B cell (primary cell): ENCODE measurements at regions not wholly inside any gene's neighbourhood (a gene's known extent, or its start where the extent isn't known, plus 50 kb on each side); places are given as distances from the start of the nearest gene placed in this dataset.

ENCODE experiments used
- ATAC-seq: fragments of 200-7000 bp; cut with Tn5 transposase; one replicate; pipeline ENCODE4 v1.10.0; 2021; ENCODE audit warnings: low read depth, mild to moderate bottlenecking, moderate number of reproducible peaks, moderate library complexity
- CTCF ChIA-PET: fragments of 350-600 bp; sonication (Branson Sonifier 250); formaldehyde crosslinking; loops from one replicate; lab custom pipeline; 2021; ENCODE audit warnings: antibody characterized with exemption, inconsistent platforms; lab: Charles Lee
- POLR2A ChIA-PET: fragments of 350-600 bp; sonication (Branson Sonifier 250); formaldehyde crosslinking; loops from one replicate; lab custom pipeline; 2021; ENCODE audit warnings: antibody characterized with exemption; lab: Charles Lee
- DNase-seq: peaks from one replicate; pipeline ENCODE4 v3.0.0; 2013
- H2AFZ ChIP-seq: 2 replicates; pipeline ENCODE4 v1.6.1; 2012; ENCODE audit warnings: mild to moderate bottlenecking, low read depth, low read length; ENCODE audit not compliant: insufficient read depth, poor library complexity, severe bottlenecking
- H3K27ac ChIP-seq, 2 donors: 1 replicate in 1 of 2; 2 replicates in 1 of 2; pipeline ENCODE4 v1.5.1; 2012 to 2013; ENCODE audit warnings: low read length in 2 of 2, mild to moderate bottlenecking in 2 of 2, moderate library complexity in 1 of 2
- H3K27me3 ChIP-seq, 4 experiments: fragments of 200-600 bp in 1 of 4; sonication (generic) in 1 of 4; replicated peaks in 1 of 4; 1 replicate in 2 of 4; 2 replicates in 2 of 4; pipeline versions ENCODE4 v1.6.1 to v1.7.0; 2013 to 2016; ENCODE audit warnings: low read length in 3 of 4, mild to moderate bottlenecking in 2 of 4, mixed read lengths in 1 of 4, moderate library complexity in 1 of 4; ENCODE audit not compliant: insufficient read depth in 4 of 4, control insufficient read depth in 3 of 4; ENCODE audit errors: control extremely low read depth in 1 of 4
- H3K36me3 ChIP-seq, 2 experiments: replicated peaks in 1 of 2; 1 replicate in 1 of 2; 2 replicates in 1 of 2; pipeline versions ENCODE4 v1.6.1 to v1.7.1; 2013; ENCODE audit warnings: low read length in 1 of 2; ENCODE audit not compliant: insufficient read depth in 2 of 2, control insufficient read depth in 1 of 2; ENCODE audit errors: control extremely low read depth in 1 of 2, extremely low read depth in 1 of 2
- H3K4me1 ChIP-seq, 2 donors: fragments of 200-600 bp in 1 of 2; sonication (generic) in 1 of 2; 1 replicate in 1 of 2; 2 replicates in 1 of 2; pipeline versions ENCODE4 v1.5.1 to v1.6.1; 2013 to 2017; ENCODE audit warnings: low read length in 2 of 2; ENCODE audit not compliant: control insufficient read depth in 2 of 2, insufficient read depth in 2 of 2
- H3K4me2 ChIP-seq: replicated peaks from 2 replicates; pipeline ENCODE3; 2012; ENCODE audit warnings: mild to moderate bottlenecking, low read depth, low read length; ENCODE audit not compliant: poor library complexity, severe bottlenecking
- H3K4me3 ChIP-seq, 5 experiments: fragments of 200-600 bp in 1 of 5; sonication (generic) in 1 of 5; 1 replicate in 3 of 5; 2 replicates in 2 of 5; pipeline versions ENCODE4 v1.5.1 to v1.7.0; 2011 to 2016; ENCODE audit warnings: low read length in 4 of 5, mild to moderate bottlenecking in 4 of 5, low read depth in 2 of 5, control low read depth in 1 of 5, moderate library complexity in 1 of 5; ENCODE audit not compliant: insufficient read depth in 1 of 5; ENCODE audit errors: control extremely low read depth in 1 of 5, extremely low read depth in 1 of 5
- H3K79me2 ChIP-seq: fragments of 200-600 bp; sonication (generic); one replicate; pipeline ENCODE4 v1.6.0; 2016; ENCODE audit warnings: low read length; ENCODE audit not compliant: control insufficient read depth, insufficient read depth
- H3K9ac ChIP-seq: fragments of 200-600 bp; sonication (generic); 2 replicates; pipeline ENCODE4 v1.6.1; 2017; ENCODE audit warnings: mild to moderate bottlenecking, low read length, moderate library complexity
- H3K9me3 ChIP-seq, 3 donors: one replicate each; pipeline versions ENCODE4 v1.6.1 to v1.7.1; 2013; ENCODE audit warnings: low read length in 2 of 3; ENCODE audit not compliant: control insufficient read depth in 2 of 3, insufficient read depth in 1 of 3; ENCODE audit errors: control extremely low read depth in 1 of 3
- H4K20me1 ChIP-seq: 2 replicates; pipeline ENCODE4 v1.6.0; 2012; ENCODE audit warnings: mild to moderate bottlenecking, low read length; ENCODE audit not compliant: insufficient read depth, control insufficient read depth, poor library complexity, severe bottlenecking
- H3K27ac Mint-ChIP-seq: one replicate; pipeline ENCODE4 v1.8.0; 2021; ENCODE audit warnings: mixed read lengths
- H3K27me3 Mint-ChIP-seq: one replicate; pipeline ENCODE4 v1.8.0; 2021; ENCODE audit warnings: mixed read lengths
- H3K4me1 Mint-ChIP-seq: one replicate; pipeline ENCODE4 v1.8.0; 2021; ENCODE audit warnings: mixed read lengths
- H3K4me3 Mint-ChIP-seq: one replicate; pipeline ENCODE4 v1.8.0; 2021; ENCODE audit warnings: mixed read lengths
- H3K9me3 Mint-ChIP-seq: one replicate; pipeline ENCODE4 v1.8.0; 2022; ENCODE audit warnings: mixed read lengths; ENCODE audit not compliant: insufficient read depth
- CTCF ChIP-seq: fragments of 200-600 bp; IDR thresholded peaks from one replicate; pipeline ENCODE4 v1.8.0; 2022; ENCODE audit warnings: antibody characterized with exemption, mild to moderate bottlenecking
- EZH2 ChIP-seq: IDR thresholded peaks from 2 replicates; pipeline ENCODE4 v1.6.1; 2012; ENCODE audit warnings: borderline replicate concordance, low read depth, mild to moderate bottlenecking, moderate library complexity, low read length; ENCODE audit not compliant: insufficient read depth, poor library complexity, severe bottlenecking
- WGBS: methylation state at CpG from one replicate; pipeline ENCODE4 v1.1.5; 2013; ENCODE audit warnings: missing lambda C conversion rate; ENCODE audit not compliant: insufficient coverage; 5-methylcytosine and 5-hydroxymethylcytosine counted together
- intact Hi-C: fragments of 100-400 bp; cut with micrococcal nuclease; formaldehyde crosslinking; loops from one replicate; pipeline ENCODE4 v1.10.0; 2022

GRCh38 chr4:53832549-53832948 lies 231.9 kb downstream of the CHIC2 start:
- Mint-ChIP-seq H3K27ac (no peak overlapping the region), H3K9me3 (peaks cover 7% of the 10 kb centered on the region), H3K4me1 (no peaks in the 10 kb centered on the region), H3K4me3 (no peak overlapping the region), H3K27me3 (peaks cover 20% of the 10 kb centered on the region)
- TF ChIP-seq EZH2, result no peak
- TF ChIP-seq CTCF, result no peak
- ChIA-PET POLR2A (no interaction called here), CTCF (no interaction called here)
- 100% methylated on average over 1 of the region's 1 CpG for WGBS
- intact Hi-C loops, result no loop called here
- Histone ChIP-seq H3K9ac (no peak overlapping the region), H3K9me3 (peaks cover 2 to 26% (median 26%) of the 10 kb centered on the region in 3 donors), H3K27me3 (peaks cover 0 to 13% (median 0%) of the 10 kb centered on the region in 4 experiments), H4K20me1 (no peaks in the 10 kb centered on the region), H3K79me2 (no peaks in the 10 kb centered on the region), H3K4me2 (no peak overlapping the region), H3K4me3 (no peak overlapping the region), H3K4me1 (no peaks in the 10 kb centered on the region), H2AFZ (no peak overlapping the region), H3K27ac (no peak overlapping the region), H3K36me3 (no peaks in the 10 kb centered on the region)
- DNase-seq, result no peak
- no peak for ATAC-seq

- H3K4me1 ChIP-seq, result no peaks in the 10 kb centered on the region
- intact Hi-C loops, result no loop called here
Observed at GRCh38 chr4:53830511-53830910, 233.9 kb downstream of the CHIC2 start.

More at GRCh38 chr4:53830511-53830910, 233.9 kb downstream of the CHIC2 start:
- no peak overlapping the region for H3K27ac ChIP-seq
- no peak for ATAC-seq
- no peak overlapping the region for H2AFZ ChIP-seq
- H3K4me3 Mint-ChIP-seq, result no peak overlapping the region
- H3K9me3 ChIP-seq, result peaks cover 2 to 26% (median 26%) of the 10 kb centered on the region in 3 donors
- no peak overlapping the region for H3K4me2 ChIP-seq
- TF ChIP-seq CTCF (no peak), EZH2 (no peak)
- no peak overlapping the region for H3K27ac Mint-ChIP-seq
- H3K4me3 ChIP-seq, result no peak overlapping the region
- DNase-seq, result no peak
- no peak overlapping the region for H3K9ac ChIP-seq
- H3K4me1 Mint-ChIP-seq, result no peaks in the 10 kb centered on the region
- H3K36me3 ChIP-seq, result no peaks in the 10 kb centered on the region
- ChIA-PET POLR2A (no interaction called here), CTCF (no interaction called here)
- peaks cover 7% of the 10 kb centered on the region for H3K9me3 Mint-ChIP-seq
- H3K27me3 Mint-ChIP-seq, result peaks cover 14% of the 10 kb centered on the region
- H3K27me3 ChIP-seq, result peaks cover 0 to 13% (median 0%) of the 10 kb centered on the region in 4 experiments
- H3K79me2 ChIP-seq, result no peaks in the 10 kb centered on the region
- no peaks in the 10 kb centered on the region for H4K20me1 ChIP-seq
